SK-N-MC (cell line): ENCODE measurements at regions not wholly inside any gene's neighbourhood (a gene's known extent, or its start where the extent isn't known, plus 50 kb on each side); places are given as distances from the start of the nearest gene placed in this dataset.

Experiments
- EZH2 ChIP-seq: fragments of 200-600 bp; sonication (generic); IDR thresholded peaks from one replicate; pipeline ENCODE4 v1.6.1; 2017; ENCODE audit warnings: antibody characterized with exemption
- POLR2AphosphoS5 ChIP-seq: IDR thresholded peaks from 2 replicates; pipeline ENCODE4 v1.6.1; 2012; ENCODE audit warnings: mild to moderate bottlenecking, low read depth, low read length, borderline replicate concordance

GRCh38 chr3:38957296-38957695 is 94.4 kb downstream of the SCN11A start:
- TF ChIP-seq EZH2 (no peak), POLR2AphosphoS5 (no peak)
